ENCODE measurements at regions not wholly inside any gene's neighbourhood (a gene's known extent, or its start where the extent isn't known, plus 50 kb on each side); places are given as distances from the start of the nearest gene placed in this dataset.

DNA sequence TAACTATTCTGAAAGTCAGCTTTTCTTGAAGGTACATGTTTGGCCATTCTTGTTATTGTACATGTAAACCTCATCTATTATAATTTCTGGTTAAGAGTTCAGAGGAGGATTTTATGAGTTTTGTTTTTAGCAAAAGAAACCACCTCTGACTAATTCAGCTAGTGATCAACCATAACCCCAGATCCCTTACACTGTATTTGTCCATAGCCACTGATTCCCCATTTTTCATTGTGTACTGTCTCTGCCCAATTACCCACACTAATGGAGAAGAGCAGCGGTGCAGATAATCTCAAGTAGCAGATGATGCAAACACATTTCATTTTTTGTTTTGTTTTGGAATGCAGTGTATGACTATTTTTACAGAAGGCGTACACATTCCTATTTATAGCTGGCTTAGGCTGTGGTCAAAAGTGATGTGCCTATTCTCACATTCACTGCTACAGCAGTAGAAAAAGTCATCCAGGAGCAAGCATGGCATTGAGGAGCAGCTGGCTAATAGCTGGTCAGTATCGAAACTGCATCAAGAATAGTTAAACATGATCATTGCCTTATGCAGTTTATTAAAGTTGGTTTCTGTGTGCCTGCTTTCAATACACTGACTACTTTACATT lies 988.3 kb downstream of the DTWD2 start:
- no peaks in the 10 kb centered on the region for H3K27me3 Mint-ChIP-seq

DNA sequence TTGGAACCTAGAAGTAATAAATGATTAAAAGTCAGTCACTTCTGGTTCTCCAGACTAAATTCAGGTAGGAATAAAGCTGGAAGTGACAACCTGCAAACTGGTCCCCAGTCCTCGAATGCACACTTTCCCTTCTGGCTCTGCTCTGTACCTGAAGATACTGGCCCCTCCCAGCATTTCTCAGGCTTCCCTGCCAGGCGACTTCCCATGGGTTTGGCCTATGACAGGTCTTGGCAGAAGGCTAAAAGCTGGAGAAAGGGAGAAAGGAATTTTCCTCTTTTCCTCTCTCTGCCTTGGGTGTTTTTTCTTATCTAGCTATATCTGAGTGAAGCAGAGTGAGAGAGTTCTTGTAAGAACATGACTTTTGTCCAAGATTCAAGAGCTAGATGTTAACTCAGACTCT lies 1005.7 kb downstream of the DTWD2 start:
- no peak for DNase-seq (ENCODE audit: low spot score in 2 of 2)
- ATAC-seq (replicated peaks; ENCODE audit: extremely low read depth, poor library complexity, severe bottlenecking) = no peak

More for the DNA sequence above, 988.3 kb downstream of the DTWD2 start:
- Mint-ChIP-seq H3K27ac (ENCODE audit: low read depth) (no peak overlapping the region), H3K36me3 (ENCODE audit: insufficient read depth) (no peaks in the 10 kb centered on the region), H3K4me3 (no peak overlapping the region), H3K4me1 (no peaks in the 10 kb centered on the region), H3K9me3 (peaks cover 9% of the 10 kb centered on the region)
- ATAC-seq (replicated peaks; ENCODE audit: extremely low read depth, poor library complexity, severe bottlenecking) (no peak), DNase-seq (ENCODE audit: low spot score in 2 of 2) (no peak)

GRCh38 chr5:117973785-117974184 lies 1014.6 kb downstream of the DTWD2 start:
- no peak for ATAC-seq (replicated peaks; ENCODE audit: extremely low read depth, poor library complexity, severe bottlenecking)
- Mint-ChIP-seq H3K27me3 (no peaks in the 10 kb centered on the region), H3K4me3 (no peak overlapping the region), H3K9me3 (peaks cover 16% of the 10 kb centered on the region), H3K4me1 (no peaks in the 10 kb centered on the region), H3K36me3 (ENCODE audit: insufficient read depth) (no peaks in the 10 kb centered on the region), H3K27ac (ENCODE audit: low read depth) (no peak overlapping the region)
- no peak for DNase-seq (ENCODE audit: low spot score in 2 of 2)

More for the DNA sequence above, 1005.7 kb downstream of the DTWD2 start:
- Mint-ChIP-seq H3K4me1 (no peaks in the 10 kb centered on the region), H3K9me3 (peaks cover 9% of the 10 kb centered on the region), H3K27me3 (no peaks in the 10 kb centered on the region), H3K4me3 (no peak overlapping the region), H3K27ac (ENCODE audit: low read depth) (no peak overlapping the region), H3K36me3 (ENCODE audit: insufficient read depth) (peaks cover 2% of the 10 kb centered on the region)

DNA sequence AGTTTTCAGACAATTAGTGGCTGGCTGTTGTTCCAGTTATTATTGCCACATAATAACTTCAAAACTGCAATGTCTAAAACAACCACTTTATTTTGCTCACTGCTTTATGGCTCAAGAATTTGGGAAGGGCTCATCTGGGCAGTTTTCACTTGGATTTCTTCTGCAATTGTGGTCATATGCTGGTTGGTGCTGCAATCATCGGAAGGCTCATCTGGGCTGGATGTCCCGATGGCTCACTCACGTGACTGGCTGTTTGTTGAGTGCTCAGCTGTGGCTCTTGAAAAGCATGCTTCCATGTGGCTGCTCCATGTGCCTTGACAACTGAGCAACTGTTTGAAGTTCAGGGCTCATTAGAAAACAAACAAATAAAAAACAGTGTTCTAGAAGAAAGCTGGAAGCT lies 1032.5 kb downstream of the DTWD2 start:
- Mint-ChIP-seq H3K4me3 (no peak overlapping the region), H3K27ac (ENCODE audit: low read depth) (no peak overlapping the region), H3K9me3 (peaks cover 20% of the 10 kb centered on the region), H3K27me3 (no peaks in the 10 kb centered on the region), H3K36me3 (ENCODE audit: insufficient read depth) (no peaks in the 10 kb centered on the region), H3K4me1 (no peaks in the 10 kb centered on the region)
- DNase-seq (ENCODE audit: low spot score in 2 of 2) (no peak), ATAC-seq (replicated peaks; ENCODE audit: extremely low read depth, poor library complexity, severe bottlenecking) (no peak)

GRCh38 chr5:117954331-117954730 lies 1034.0 kb downstream of the DTWD2 start:
- peaks cover 22% of the 10 kb centered on the region for H3K9me3 Mint-ChIP-seq
- DNase-seq (ENCODE audit: low spot score in 2 of 2) (no peak), ATAC-seq (replicated peaks; ENCODE audit: extremely low read depth, poor library complexity, severe bottlenecking) (no peak)
- no peak overlapping the region for H3K27ac Mint-ChIP-seq (ENCODE audit: low read depth)
- no peaks in the 10 kb centered on the region for H3K27me3 Mint-ChIP-seq
- no peaks in the 10 kb centered on the region for H3K4me1 Mint-ChIP-seq
- no peaks in the 10 kb centered on the region for H3K36me3 Mint-ChIP-seq (ENCODE audit: insufficient read depth)
- H3K4me3 Mint-ChIP-seq = no peak overlapping the region

DNA sequence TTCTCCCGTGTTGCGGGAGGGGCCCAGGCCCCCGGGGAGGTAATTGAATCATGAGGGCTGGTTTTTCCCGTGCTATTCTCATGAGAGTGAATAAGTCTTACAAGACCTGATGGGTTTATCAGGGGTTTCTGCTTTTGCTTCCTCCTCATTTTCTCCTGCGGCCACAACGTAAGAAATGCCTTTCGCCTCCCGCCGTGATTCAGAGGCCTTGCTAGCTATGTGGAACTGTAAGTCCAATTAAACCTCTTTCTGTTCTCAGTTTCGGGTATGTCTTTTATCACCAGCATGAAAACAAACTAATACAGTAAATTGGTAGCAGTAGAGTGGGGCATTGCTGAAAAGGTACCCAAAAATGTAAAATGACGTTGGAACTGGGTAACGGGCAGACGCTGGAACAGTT lies 1035.1 kb downstream of the DTWD2 start:
- Mint-ChIP-seq H3K9me3 (peaks cover 19% of the 10 kb centered on the region), H3K4me3 (no peak overlapping the region), H3K4me1 (no peaks in the 10 kb centered on the region), H3K36me3 (ENCODE audit: insufficient read depth) (no peaks in the 10 kb centered on the region), H3K27ac (ENCODE audit: low read depth) (no peak overlapping the region), H3K27me3 (no peaks in the 10 kb centered on the region)
- DNase-seq (ENCODE audit: low spot score in 2 of 2) = no peak
- ATAC-seq (replicated peaks; ENCODE audit: extremely low read depth, poor library complexity, severe bottlenecking) = no peak

DNA sequence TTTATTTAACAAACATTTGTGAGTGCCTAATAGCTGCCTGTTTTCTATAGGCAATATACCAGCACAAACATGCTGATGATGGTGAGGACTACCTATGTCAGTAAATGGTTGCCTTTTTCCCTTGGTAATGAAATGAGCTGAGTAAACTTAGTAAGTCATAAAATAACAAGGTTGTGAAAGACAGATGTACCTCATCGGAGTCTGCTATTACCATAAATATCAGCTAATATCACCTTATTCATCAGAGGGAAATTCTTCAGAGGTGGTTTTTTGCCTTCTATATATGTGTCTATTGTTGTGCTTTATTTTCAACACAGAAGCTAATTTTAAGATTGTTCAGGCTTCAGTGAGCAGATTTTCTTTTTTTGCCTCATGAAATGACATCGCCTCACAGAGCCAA lies 1040.5 kb downstream of the DTWD2 start:
- Mint-ChIP-seq H3K36me3 (ENCODE audit: insufficient read depth) (no peaks in the 10 kb centered on the region), H3K27ac (ENCODE audit: low read depth) (no peak overlapping the region), H3K4me3 (no peak overlapping the region), H3K27me3 (no peaks in the 10 kb centered on the region), H3K9me3 (peaks cover 13% of the 10 kb centered on the region), H3K4me1 (no peaks in the 10 kb centered on the region)
- ATAC-seq (replicated peaks; ENCODE audit: extremely low read depth, poor library complexity, severe bottlenecking) (no peak), DNase-seq (ENCODE audit: low spot score in 2 of 2) (no peak)

GRCh38 chr5:117947121-117947520 lies 1041.2 kb downstream of the DTWD2 start:
- ATAC-seq (replicated peaks; ENCODE audit: extremely low read depth, poor library complexity, severe bottlenecking) = no peak
- H3K4me3 Mint-ChIP-seq = no peak overlapping the region

DNA sequence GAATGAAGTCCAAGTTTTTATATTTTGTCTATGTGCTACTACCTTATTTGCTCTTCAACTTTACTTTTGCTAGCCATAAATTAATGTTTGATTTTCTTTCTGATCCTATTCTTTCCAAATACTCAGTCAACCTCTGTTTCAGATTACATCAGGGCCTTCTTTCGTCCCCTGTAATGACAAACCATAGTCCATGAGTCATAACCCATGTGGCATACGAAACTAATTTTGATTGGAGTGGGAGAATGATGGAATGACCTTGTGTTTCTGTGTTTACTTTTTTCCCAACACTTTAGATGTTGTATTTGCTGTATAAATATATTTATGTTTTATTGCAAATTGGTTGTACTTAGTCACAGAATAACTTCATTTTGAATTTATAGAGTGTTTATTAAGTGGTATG lies 1043.1 kb downstream of the DTWD2 start:
- no peaks in the 10 kb centered on the region for H3K4me1 Mint-ChIP-seq
- no peaks in the 10 kb centered on the region for H3K36me3 Mint-ChIP-seq (ENCODE audit: insufficient read depth)

More at GRCh38 chr5:117947121-117947520, 1041.2 kb downstream of the DTWD2 start:
- Mint-ChIP-seq H3K36me3 (ENCODE audit: insufficient read depth) (no peaks in the 10 kb centered on the region), H3K27me3 (no peaks in the 10 kb centered on the region), H3K4me1 (no peaks in the 10 kb centered on the region), H3K9me3 (peaks cover 10% of the 10 kb centered on the region), H3K27ac (ENCODE audit: low read depth) (no peak overlapping the region)
- no peak for DNase-seq (ENCODE audit: low spot score in 2 of 2)

GRCh38 chr5:117943541-117943940 lies 1044.8 kb downstream of the DTWD2 start:
- H3K9me3 Mint-ChIP-seq = peaks cover 13% of the 10 kb centered on the region
- H3K4me3 Mint-ChIP-seq = no peak overlapping the region
- no peaks in the 10 kb centered on the region for H3K27me3 Mint-ChIP-seq
- no peak for DNase-seq (ENCODE audit: low spot score in 2 of 2)
- H3K4me1 Mint-ChIP-seq = no peaks in the 10 kb centered on the region
- no peak overlapping the region for H3K27ac Mint-ChIP-seq (ENCODE audit: low read depth)
- H3K36me3 Mint-ChIP-seq (ENCODE audit: insufficient read depth) = no peaks in the 10 kb centered on the region
- no peak for ATAC-seq (replicated peaks; ENCODE audit: extremely low read depth, poor library complexity, severe bottlenecking)

More for the DNA sequence above, 1043.1 kb downstream of the DTWD2 start:
- peaks cover 18% of the 10 kb centered on the region for H3K9me3 Mint-ChIP-seq
- H3K27me3 Mint-ChIP-seq = no peaks in the 10 kb centered on the region
- no peak for DNase-seq (ENCODE audit: low spot score in 2 of 2)
- ATAC-seq (replicated peaks; ENCODE audit: extremely low read depth, poor library complexity, severe bottlenecking) = no peak
- H3K4me3 Mint-ChIP-seq = no peak overlapping the region
- H3K27ac Mint-ChIP-seq (ENCODE audit: low read depth) = no peak overlapping the region

DNA sequence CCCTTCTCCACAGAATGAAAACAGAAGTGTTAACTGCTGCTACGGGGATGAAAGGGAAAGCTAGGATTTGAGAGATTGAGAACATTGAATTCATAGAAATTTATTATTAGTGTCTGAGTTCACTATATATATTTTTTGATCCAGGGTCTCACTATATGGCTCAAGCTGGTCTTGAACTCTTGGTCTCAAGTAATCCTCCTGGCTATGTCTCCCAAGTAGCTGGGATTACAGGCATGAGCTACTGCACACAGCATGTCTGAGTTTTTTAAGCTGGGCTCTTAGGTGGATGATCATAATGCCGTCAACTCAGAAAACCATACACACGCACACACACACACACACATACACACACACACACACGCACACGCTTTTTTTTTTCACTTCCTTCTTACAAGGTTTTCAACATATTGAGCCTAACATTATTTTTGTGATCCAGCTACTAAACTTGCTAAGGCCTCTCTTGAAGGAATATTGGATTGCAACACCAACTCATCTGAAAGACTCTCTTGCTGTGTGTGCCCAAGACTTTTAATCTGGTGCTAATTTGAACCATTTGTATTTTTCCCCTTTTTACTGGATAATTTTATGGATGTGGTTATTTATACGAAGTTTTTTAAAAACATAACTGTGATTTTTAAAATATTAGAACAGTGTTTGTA lies 1045.4 kb downstream of the DTWD2 start:
- Mint-ChIP-seq H3K9me3 (peaks cover 18% of the 10 kb centered on the region), H3K36me3 (ENCODE audit: insufficient read depth) (no peaks in the 10 kb centered on the region), H3K27me3 (no peaks in the 10 kb centered on the region), H3K4me1 (no peaks in the 10 kb centered on the region), H3K4me3 (no peak overlapping the region), H3K27ac (ENCODE audit: low read depth) (no peak overlapping the region)
- DNase-seq (ENCODE audit: low spot score in 2 of 2) (no peak), ATAC-seq (replicated peaks; ENCODE audit: extremely low read depth, poor library complexity, severe bottlenecking) (no peak)

DNA sequence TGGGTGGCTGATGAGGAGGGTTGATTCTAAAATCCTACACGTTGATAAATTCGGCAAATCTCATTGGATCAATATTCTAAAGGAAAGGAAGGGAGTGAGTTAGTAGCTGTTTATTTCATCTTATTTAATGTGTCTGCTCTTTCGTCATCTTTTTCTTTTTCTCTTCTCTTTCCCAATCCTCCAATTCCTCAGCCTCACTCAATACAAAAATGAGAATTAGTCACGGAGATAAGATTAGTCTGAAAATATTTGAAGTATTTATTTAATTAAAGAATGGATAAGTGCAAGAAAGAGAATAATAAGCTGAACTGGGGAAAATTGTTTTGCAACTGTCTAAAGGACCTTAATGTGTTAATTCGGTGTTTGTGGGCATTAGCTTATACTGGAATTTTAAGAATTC lies 1095.1 kb downstream of the DTWD2 start:
- H3K4me1 Mint-ChIP-seq = no peaks in the 10 kb centered on the region
- no peaks in the 10 kb centered on the region for H3K27me3 Mint-ChIP-seq
- H3K36me3 Mint-ChIP-seq (ENCODE audit: insufficient read depth) = no peaks in the 10 kb centered on the region

DNA sequence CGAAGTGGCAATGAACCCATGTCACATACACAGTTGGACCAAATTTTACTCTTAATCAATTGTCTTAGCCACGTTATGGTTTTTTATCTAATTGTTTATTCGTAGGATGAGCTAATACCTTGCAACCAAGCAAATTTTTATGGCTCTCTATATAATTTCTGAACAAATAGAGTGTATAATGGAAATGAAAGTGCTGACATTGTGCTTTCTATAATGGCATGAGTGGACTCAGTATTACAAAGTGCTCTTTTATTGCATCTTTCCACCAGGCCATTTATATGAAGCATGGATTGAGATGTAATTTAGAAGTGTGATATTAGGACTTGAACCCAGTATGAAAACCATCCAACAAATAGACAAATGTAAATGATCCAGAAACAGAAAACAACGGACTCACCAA lies 1096.0 kb downstream of the DTWD2 start:
- Mint-ChIP-seq H3K4me3 (no peak overlapping the region), H3K27ac (ENCODE audit: low read depth) (no peak overlapping the region), H3K36me3 (ENCODE audit: insufficient read depth) (no peaks in the 10 kb centered on the region), H3K27me3 (no peaks in the 10 kb centered on the region), H3K9me3 (peaks cover 13% of the 10 kb centered on the region), H3K4me1 (no peaks in the 10 kb centered on the region)
- DNase-seq (ENCODE audit: low spot score in 2 of 2) (no peak), ATAC-seq (replicated peaks; ENCODE audit: extremely low read depth, poor library complexity, severe bottlenecking) (no peak)

More for the DNA sequence above, 1095.1 kb downstream of the DTWD2 start:
- Mint-ChIP-seq H3K4me3 (no peak overlapping the region), H3K9me3 (peaks cover 8% of the 10 kb centered on the region), H3K27ac (ENCODE audit: low read depth) (no peak overlapping the region)
- no peak for DNase-seq (ENCODE audit: low spot score in 2 of 2)
- ATAC-seq (replicated peaks; ENCODE audit: extremely low read depth, poor library complexity, severe bottlenecking) = no peak
